ENCODE measurements at regions not wholly inside any gene's neighbourhood (a gene's known extent, or its start where the extent isn't known, plus 50 kb on each side); places are given as distances from the start of the nearest gene placed in this dataset.

GRCh38 chr1:34511802-34512201, 243.0 kb upstream of the GJB5 start:
- H3K4me3 ChIP-seq (ENCODE audit: low read depth, poor library complexity, severe bottlenecking): no peak overlapping the region
- TF ChIP-seq POLR2A (IDR thresholded peaks at IDR 0.05) (no peak), CTCF (IDR thresholded peaks at IDR 0.05) (no peak)
- intact Hi-C loops (cut with DNase I; ENCODE audit: low total_unique reads): no loop called here

GRCh38 chr1:34518146-34518699, 236.6 kb upstream of the GJB5 start:
- no peak for TF ChIP-seq CTCF (IDR thresholded peaks at IDR 0.05)
- TF ChIP-seq POLR2A (IDR thresholded peaks at IDR 0.05): no peak
- intact Hi-C loops (cut with DNase I; ENCODE audit: low total_unique reads): no loop called here
- 78 to 79% methylated on average over 4 of the region's 4 CpGs for WGBS, 2 donors
- no peak overlapping the region for H3K4me3 ChIP-seq (ENCODE audit: low read depth, poor library complexity, severe bottlenecking)
- DNase-seq (ENCODE audit: low spot score in 2 of 2): no peak

More at GRCh38 chr1:34511802-34512201, 243.0 kb upstream of the GJB5 start:
- DNase-seq (ENCODE audit: low spot score in 2 of 2): no peak

- 39 to 43% methylated on average over 4 of the region's 4 CpGs for WGBS, 2 donors
These were observed 234.7 kb upstream of the GJB5 start for GRCh38 chr1:34520111-34520510.

GRCh38 chr1:34524783-34525182, 230.1 kb upstream of the GJB5 start:
- no peak for TF ChIP-seq POLR2A (IDR thresholded peaks at IDR 0.05)
- no peak for TF ChIP-seq CTCF (IDR thresholded peaks at IDR 0.05)
- intact Hi-C loops (cut with DNase I; ENCODE audit: low total_unique reads): no loop called here
- no peak for DNase-seq (ENCODE audit: low spot score in 2 of 2)

More at GRCh38 chr1:34520111-34520510, 234.7 kb upstream of the GJB5 start:
- TF ChIP-seq CTCF (IDR thresholded peaks at IDR 0.05): no peak
- TF ChIP-seq POLR2A (IDR thresholded peaks at IDR 0.05): no peak
- DNase-seq (ENCODE audit: low spot score in 2 of 2): no peak
- no peak overlapping the region for H3K4me3 ChIP-seq (ENCODE audit: low read depth, poor library complexity, severe bottlenecking)
- intact Hi-C loops (cut with DNase I; ENCODE audit: low total_unique reads): no loop called here

GRCh38 chr1:34529935-34530859, 224.7 kb upstream of the GJB5 start:
- TF ChIP-seq CTCF (IDR thresholded peaks at IDR 0.05) (no peak), POLR2A (IDR thresholded peaks at IDR 0.05) (no peak)

More at GRCh38 chr1:34524783-34525182, 230.1 kb upstream of the GJB5 start:
- no peak overlapping the region for H3K4me3 ChIP-seq (ENCODE audit: low read depth, poor library complexity, severe bottlenecking)

More at GRCh38 chr1:34529935-34530859, 224.7 kb upstream of the GJB5 start:
- intact Hi-C loops (cut with DNase I; ENCODE audit: low total_unique reads): no loop called here
- 21% methylated on average over 10 to 12 of the region's 12 CpGs for WGBS, 2 donors
- DNase-seq (ENCODE audit: low spot score in 2 of 2): no peak
- no peak overlapping the region for H3K4me3 ChIP-seq (ENCODE audit: low read depth, poor library complexity, severe bottlenecking)

Measured in lower leg skin (tissue), 4 donors.